HG03342 (cell line): ENCODE measurements at regions not wholly inside any gene's neighbourhood (a gene's known extent, or its start where the extent isn't known, plus 50 kb on each side); places are given as distances from the start of the nearest gene placed in this dataset.

ENCODE experiments used
- ATAC-seq: cut with Tn5 transposase; IDR thresholded peaks from one replicate; pipeline ENCODE4 v1.9.1; 2021; ENCODE audit warnings: mild to moderate bottlenecking, moderate library complexity; ENCODE audit not compliant: unreplicated experiment

- ATAC-seq, result no peak
Observed at GRCh38 chr6:114404339-114404955, 61.6 kb upstream of the HS3ST5 start.

- no peak for ATAC-seq
Observed at GRCh38 chr6:114403858-114404257, 61.0 kb upstream of the HS3ST5 start.

- no peak for ATAC-seq
Observed at GRCh38 chr6:114398481-114398880, 55.7 kb upstream of the HS3ST5 start.
